ENCODE measurements at regions not wholly inside any gene's neighbourhood (a gene's known extent, or its start where the extent isn't known, plus 50 kb on each side); places are given as distances from the start of the nearest gene placed in this dataset.
"Not testable (repeated sequence)": the region's sequence is repeated elsewhere in the genome, so short reads cannot be mapped to it uniquely, and the experiment has no call there.

GRCh38 chr2:97375913-97376312, 213.8 kb downstream of the ANKRD36B start:
- TF ChIP-seq CTCF, POLR2A, POLR2AphosphoS5, EP300 (IDR thresholded peaks at IDR 0.05): not testable (repeated sequence)
